A549 (cell line): ENCODE measurements at regions not wholly inside any gene's neighbourhood (a gene's known extent, or its start where the extent isn't known, plus 50 kb on each side); places are given as distances from the start of the nearest gene placed in this dataset.

Source experiments
- ATAC-seq, 2 experiments: fragments of 200-7000 bp in 1 of 2; fragments of >200 bp in 1 of 2; cut with Nextera tagmentation in 1 of 2; cut with Tn5 transposase in 1 of 2; 3 replicates each; pipeline versions ENCODE4 v1.8.0 to v1.9.1; 2018 to 2020; ENCODE audit warnings: mild to moderate bottlenecking in 1 of 2, moderate library complexity in 1 of 2
- CTCF ChIA-PET: fragments of 300-600 bp; sonication (Branson Sonifier 250); formaldehyde crosslinking; extraction: SDS; loops from one replicate; lab custom pipeline; 2021; ENCODE audit warnings: antibody characterized with exemption, inconsistent platforms; lab: Yijun Ruan, JAX
- POLR2A ChIA-PET: fragments of 350-600 bp; formaldehyde crosslinking; extraction: SDS; loops from one replicate; lab custom pipeline; 2021; ENCODE audit warnings: antibody characterized with exemption, inconsistent platforms; lab: Yijun Ruan, JAX
- DNase-seq, 2 experiments: peaks; one replicate each; pipeline versions ENCODE4 v3.0.0 to v3.0.0-alpha.2; 2011 to 2016; ENCODE audit warnings: low read depth in 1 of 2, low spot score in 1 of 2
- FAIRE-seq: peaks from 2 replicates; lab custom pipeline; 2011; peaks lifted over from hg19 to GRCh38; lab: Jason Lieb, UNC
- H3K27ac ChIP-seq, 2 experiments: fragments of >200 bp; sonication (Bioruptor Twin); formaldehyde crosslinking; 3 replicates each; pipeline ENCODE4 v1.5.1; 2016 to 2017
- H3K4me1 ChIP-seq: fragments of >200 bp; sonication (Bioruptor Twin); formaldehyde crosslinking; 3 replicates; pipeline ENCODE4 v1.6.1; 2016
- H3K4me2 ChIP-seq: fragments of >200 bp; sonication (Bioruptor Twin); formaldehyde crosslinking; 3 replicates; pipeline ENCODE4 v1.6.1; 2016
- H3K4me3 ChIP-seq: fragments of >200 bp; sonication (Bioruptor Twin); formaldehyde crosslinking; 3 replicates; pipeline ENCODE4 v1.5.1; 2016
- H3K9me3 ChIP-seq: fragments of >200 bp; sonication (Bioruptor Twin); formaldehyde crosslinking; 3 replicates; pipeline ENCODE4 v1.6.1; 2016
- ATOH8 ChIP-seq: fragments of 250-450 bp; sonication (Bioruptor Pico); IDR thresholded peaks from 2 replicates; pipeline ENCODE4 v1.5.0; 2020; ENCODE audit warnings: low read depth, mild to moderate bottlenecking, moderate library complexity
- BHLHE40 ChIP-seq: IDR thresholded peaks from 2 replicates; pipeline ENCODE4 v1.6.1; 2012; ENCODE audit warnings: low read depth, low read length, inconsistent platforms
- CEBPB ChIP-seq, 2 experiments: fragments of >200 bp in 1 of 2; sonication (Bioruptor Twin) in 1 of 2; formaldehyde crosslinking in 1 of 2; IDR thresholded peaks; 2 replicates each; pipeline ENCODE4 v1.6.1; 2012 to 2016
- CHD2 ChIP-seq: fragments of 150-350 bp; IDR thresholded peaks from 2 replicates; pipeline ENCODE4 v1.6.1; 2014; ENCODE audit warnings: low read length; ENCODE audit not compliant: partially characterized antibody
- CHD4 ChIP-seq: fragments of 200-600 bp; sonication (generic); IDR thresholded peaks from 2 replicates; pipeline ENCODE4 v1.6.1; 2016; ENCODE audit warnings: antibody characterized with exemption, mild to moderate bottlenecking, borderline replicate concordance
- EHF ChIP-seq: fragments of 250-450 bp; sonication (Bioruptor Pico); IDR thresholded peaks from 2 replicates; pipeline ENCODE4 v1.5.0; 2020; ENCODE audit warnings: mild to moderate bottlenecking
- ESRRA ChIP-seq: fragments of 150-350 bp; IDR thresholded peaks from 2 replicates; pipeline ENCODE4 v1.6.1; 2014; ENCODE audit warnings: mild to moderate bottlenecking, low read length, borderline replicate concordance
- FOSB ChIP-seq: fragments of 250-450 bp; sonication (Bioruptor Pico); IDR thresholded peaks from 2 replicates; pipeline ENCODE4 v1.5.0; 2020; ENCODE audit warnings: mild to moderate bottlenecking, moderate library complexity
- FOSL2 ChIP-seq, 2 experiments: fragments of 450-650 bp in 1 of 2; fragments of >200 bp in 1 of 2; sonication (Bioruptor Twin) in 1 of 2; formaldehyde crosslinking; IDR thresholded peaks; 2 replicates each; pipeline versions ENCODE4 v1.5.0 to v1.6.1; 2016 to 2020; ENCODE audit warnings: mild to moderate bottlenecking in 1 of 2, moderate library complexity in 1 of 2
- GATA3 ChIP-seq: IDR thresholded peaks from 2 replicates; pipeline ENCODE4 v1.6.1; 2012; ENCODE audit warnings: borderline replicate concordance
- HOXA7 ChIP-seq: fragments of 250-450 bp; sonication (Bioruptor Pico); IDR thresholded peaks from 2 replicates; pipeline ENCODE4 v1.5.0; 2020; ENCODE audit warnings: mild to moderate bottlenecking, moderate library complexity
- HOXB5 ChIP-seq: fragments of 250-450 bp; sonication (Bioruptor Pico); IDR thresholded peaks from 2 replicates; pipeline ENCODE4 v1.5.0; 2020; ENCODE audit warnings: mild to moderate bottlenecking, moderate library complexity
- JUNB ChIP-seq: fragments of >200 bp; sonication (Bioruptor Twin); formaldehyde crosslinking; IDR thresholded peaks from 2 replicates; pipeline ENCODE4 v1.6.1; 2016
- KDM5A ChIP-seq: fragments of 200-600 bp; sonication (generic); IDR thresholded peaks from 2 replicates; pipeline ENCODE4 v1.6.1; 2016; ENCODE audit warnings: antibody characterized with exemption, mild to moderate bottlenecking
- NFE2L2 ChIP-seq: fragments of 150-350 bp; conservative IDR thresholded peaks from 2 replicates; pipeline ENCODE4 v1.6.1; 2014; ENCODE audit warnings: low read length
- NPAS2 ChIP-seq: fragments of 250-450 bp; sonication (Bioruptor Pico); IDR thresholded peaks from 2 replicates; pipeline ENCODE4 v1.8.0; 2022; ENCODE audit warnings: mild to moderate bottlenecking, moderate library complexity, borderline replicate concordance
- NR3C1 ChIP-seq: fragments of >200 bp; sonication (Bioruptor Twin); formaldehyde crosslinking; IDR thresholded peaks from 3 replicates; pipeline ENCODE4 v1.6.1; 2017
- PHF8 ChIP-seq: fragments of 200-600 bp; sonication (generic); IDR thresholded peaks from 2 replicates; pipeline ENCODE4 v1.6.1; 2016; ENCODE audit warnings: low read depth, mild to moderate bottlenecking, antibody characterized with exemption, moderate library complexity, borderline replicate concordance
- POLR2AphosphoS2 ChIP-seq: conservative IDR thresholded peaks from 2 replicates; pipeline ENCODE4 v1.6.1; 2012; ENCODE audit warnings: low read length, improper control_type of control experiment, inconsistent platforms
- RCOR1 ChIP-seq: fragments of 150-350 bp; IDR thresholded peaks from 2 replicates; pipeline ENCODE4 v1.6.1; 2014; ENCODE audit warnings: antibody characterized with exemption, low read length, low read depth
- RNF2 ChIP-seq: fragments of 200-600 bp; sonication (generic); IDR thresholded peaks from 2 replicates; pipeline ENCODE4 v1.6.1; 2016; ENCODE audit warnings: low read depth, mild to moderate bottlenecking, antibody characterized with exemption, moderate library complexity, borderline replicate concordance
- TFCP2L1 ChIP-seq: fragments of 250-450 bp; sonication (Bioruptor Pico); IDR thresholded peaks from 2 replicates; pipeline ENCODE4 v1.5.0; 2021; ENCODE audit warnings: mild to moderate bottlenecking
- USF2 ChIP-seq: fragments of 450-650 bp; IDR thresholded peaks from 2 replicates; pipeline ENCODE4 v1.6.1; 2014; ENCODE audit warnings: antibody characterized with exemption
- ZC3H11A ChIP-seq: fragments of 450-650 bp; IDR thresholded peaks from 2 replicates; pipeline ENCODE4 v1.6.1; 2014; ENCODE audit warnings: antibody characterized with exemption, mild to moderate bottlenecking
- ZSCAN20 ChIP-seq: fragments of 250-450 bp; sonication (Bioruptor Pico); IDR thresholded peaks from 2 replicates; pipeline ENCODE4 v1.8.0; 2022; ENCODE audit warnings: mild to moderate bottlenecking, moderate library complexity
- WGBS: methylation state at CpG from one replicate; pipeline ENCODE4 v1.1.6; 2017; ENCODE audit errors: missing lambda C conversion rate; 5-methylcytosine and 5-hydroxymethylcytosine counted together
- TF ChIP-seq, protein P1 (sequence below): IDR thresholded peaks from 2 replicates; pipeline ENCODE4 v1.6.1; 2012; ENCODE audit warnings: low read depth, borderline replicate concordance
- TF ChIP-seq, protein P2 (sequence below): fragments of >200 bp; sonication (Bioruptor Twin); formaldehyde crosslinking; IDR thresholded peaks from 3 replicates; pipeline ENCODE4 v1.5.1; 2016
- TF ChIP-seq, protein P3 (sequence below): IDR thresholded peaks from 2 replicates; pipeline ENCODE4 v1.6.1; 2012

DNA sequence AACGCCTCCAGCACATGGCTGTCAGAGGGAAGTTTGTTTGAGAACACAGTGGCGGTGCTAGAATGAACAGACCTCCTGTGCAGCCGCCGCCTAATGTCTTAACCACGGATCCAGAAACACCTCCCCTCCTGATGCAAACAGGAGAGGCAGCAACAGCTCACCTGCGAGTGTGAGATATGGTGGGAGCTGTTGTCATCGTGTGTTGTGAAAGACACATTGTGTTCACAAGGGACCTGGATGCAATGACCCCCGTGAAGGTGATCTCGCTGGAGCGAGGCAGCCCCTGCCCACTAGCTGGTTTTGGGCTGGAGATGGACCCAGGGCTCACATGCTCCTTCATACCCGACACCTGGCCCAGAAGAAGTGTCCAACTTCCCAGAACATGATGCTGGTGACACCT, 315.3 kb upstream of the C1orf174 start (continued):
- TF ChIP-seq RNF2 (no peak), POLR2AphosphoS2 (no peak), PHF8 (no peak), CEBPB (IDR thresholded peaks at IDR 0.05) (no peak), USF2 (no peak), ATOH8 (no peak), GATA3 (no peak), FOSL2 (IDR thresholded peaks at IDR 0.05) (no peak), FOSL2 (CRISPR knock-in tag; IDR thresholded peaks at IDR 0.05) (no peak), RCOR1 (no peak), ZC3H11A (no peak), KDM5A (no peak)

DNA sequence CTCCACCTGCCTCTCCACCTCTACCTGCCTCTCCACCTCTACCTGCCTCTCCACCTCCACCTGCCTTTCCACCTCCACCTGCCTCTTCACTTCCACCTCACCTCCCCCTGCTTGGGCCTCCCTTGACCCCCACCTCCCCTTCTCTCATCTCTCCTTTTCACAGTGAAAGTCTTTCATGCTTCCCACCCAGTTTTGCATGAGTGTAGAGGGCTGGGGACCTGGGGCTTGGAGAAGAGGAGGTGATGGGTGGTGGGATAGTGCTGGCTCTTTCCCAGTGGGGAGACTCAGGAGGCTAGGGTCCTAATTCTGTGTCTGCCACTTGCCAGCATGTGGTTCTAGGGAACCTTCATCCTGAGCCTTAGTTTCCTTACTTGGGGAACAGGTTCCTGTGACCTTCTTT, 316.2 kb upstream of the C1orf174 start:
- H3K9me3 ChIP-seq: peaks cover 2% of the 10 kb centered on the region; the same call in 1 of the 3 replicates

GRCh38 chr1:4218619-4219018, 318.5 kb upstream of the C1orf174 start:
- CTCF ChIA-PET: no interaction called here
- ATAC-seq (no peak), FAIRE-seq (no peak), DNase-seq (no peak)
- Histone ChIP-seq H3K9me3 (peaks cover 2% of the 10 kb centered on the region; the same call in 1 of the 3 replicates), H3K4me2 (no peak overlapping the region), H3K27ac (no peak overlapping the region), H3K4me1 (no peaks in the 10 kb centered on the region), H3K4me3 (no peak overlapping the region)
- POLR2A ChIA-PET: no interaction called here
- 35% methylated on average over 9 of the region's 10 CpGs for WGBS
- TF ChIP-seq NPAS2 (no peak), FOSB (CRISPR knock-in tag) (no peak), EHF (CRISPR knock-in tag) (no peak)

More for the DNA sequence above, 316.2 kb upstream of the C1orf174 start:
- Histone ChIP-seq H3K4me1 (no peaks in the 10 kb centered on the region), H3K4me3 (no peak overlapping the region)
- TF ChIP-seq RCOR1 (no peak), CEBPB (IDR thresholded peaks at IDR 0.05) (no peak), NR3C1 (no peak), HOXB5 (CRISPR knock-in tag) (no peak), TFCP2L1 (CRISPR knock-in tag) (no peak), POLR2AphosphoS2 (no peak), CHD2 (no peak), ZSCAN20 (CRISPR knock-in tag) (no peak), NFE2L2 (no peak)
- TF ChIP-seq, all 56 proteins: peak for 0
- CTCF ChIA-PET: no interaction called here
- FAIRE-seq (no peak), DNase-seq (no peak), ATAC-seq (no peak)
- POLR2A ChIA-PET: no interaction called here
- no peak overlapping the region for H3K27ac ChIP-seq
- H3K4me2 ChIP-seq: no peak overlapping the region

DNA sequence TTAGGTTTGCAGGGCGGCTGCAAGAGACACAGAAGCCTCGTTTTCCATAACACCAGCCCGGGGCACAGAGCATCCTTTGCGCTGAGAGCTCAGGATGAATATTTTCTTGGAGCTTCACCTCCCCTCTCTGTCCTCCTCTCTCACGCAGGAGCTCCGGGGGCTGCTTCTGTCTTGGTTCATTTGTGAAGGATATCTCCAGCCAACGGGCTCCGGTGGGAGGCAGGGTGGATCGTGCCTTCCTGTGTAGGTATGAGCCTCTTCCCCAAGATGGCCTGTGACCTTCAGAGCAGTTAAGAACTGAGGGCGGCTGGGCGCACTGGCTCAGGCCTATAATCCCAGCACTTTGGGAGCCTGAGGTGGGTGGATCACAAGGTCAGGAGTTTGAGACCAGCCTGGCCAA, 319.0 kb upstream of the C1orf174 start:
- ChIA-PET CTCF (no interaction called here), POLR2A (no interaction called here)
- ATAC-seq (no peak), FAIRE-seq (no peak), DNase-seq (no peak)
- H3K4me3 ChIP-seq: no peak overlapping the region
- TF ChIP-seq, protein P1, sequence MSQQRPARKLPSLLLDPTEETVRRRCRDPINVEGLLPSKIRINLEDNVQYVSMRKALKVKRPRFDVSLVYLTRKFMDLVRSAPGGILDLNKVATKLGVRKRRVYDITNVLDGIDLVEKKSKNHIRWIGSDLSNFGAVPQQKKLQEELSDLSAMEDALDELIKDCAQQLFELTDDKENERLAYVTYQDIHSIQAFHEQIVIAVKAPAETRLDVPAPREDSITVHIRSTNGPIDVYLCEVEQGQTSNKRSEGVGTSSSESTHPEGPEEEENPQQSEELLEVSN: no peak
- no peak for TF ChIP-seq RNF2
- TF ChIP-seq RCOR1: no peak
- no peak for TF ChIP-seq BHLHE40
- no peak for TF ChIP-seq TFCP2L1 (CRISPR knock-in tag)
- TF ChIP-seq, protein P2, sequence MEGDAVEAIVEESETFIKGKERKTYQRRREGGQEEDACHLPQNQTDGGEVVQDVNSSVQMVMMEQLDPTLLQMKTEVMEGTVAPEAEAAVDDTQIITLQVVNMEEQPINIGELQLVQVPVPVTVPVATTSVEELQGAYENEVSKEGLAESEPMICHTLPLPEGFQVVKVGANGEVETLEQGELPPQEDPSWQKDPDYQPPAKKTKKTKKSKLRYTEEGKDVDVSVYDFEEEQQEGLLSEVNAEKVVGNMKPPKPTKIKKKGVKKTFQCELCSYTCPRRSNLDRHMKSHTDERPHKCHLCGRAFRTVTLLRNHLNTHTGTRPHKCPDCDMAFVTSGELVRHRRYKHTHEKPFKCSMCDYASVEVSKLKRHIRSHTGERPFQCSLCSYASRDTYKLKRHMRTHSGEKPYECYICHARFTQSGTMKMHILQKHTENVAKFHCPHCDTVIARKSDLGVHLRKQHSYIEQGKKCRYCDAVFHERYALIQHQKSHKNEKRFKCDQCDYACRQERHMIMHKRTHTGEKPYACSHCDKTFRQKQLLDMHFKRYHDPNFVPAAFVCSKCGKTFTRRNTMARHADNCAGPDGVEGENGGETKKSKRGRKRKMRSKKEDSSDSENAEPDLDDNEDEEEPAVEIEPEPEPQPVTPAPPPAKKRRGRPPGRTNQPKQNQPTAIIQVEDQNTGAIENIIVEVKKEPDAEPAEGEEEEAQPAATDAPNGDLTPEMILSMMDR: no peak
- no peak for TF ChIP-seq KDM5A
- no peak for TF ChIP-seq JUNB
- TF ChIP-seq CHD4: no peak
- no peak for TF ChIP-seq USF2
- TF ChIP-seq, protein P3, sequence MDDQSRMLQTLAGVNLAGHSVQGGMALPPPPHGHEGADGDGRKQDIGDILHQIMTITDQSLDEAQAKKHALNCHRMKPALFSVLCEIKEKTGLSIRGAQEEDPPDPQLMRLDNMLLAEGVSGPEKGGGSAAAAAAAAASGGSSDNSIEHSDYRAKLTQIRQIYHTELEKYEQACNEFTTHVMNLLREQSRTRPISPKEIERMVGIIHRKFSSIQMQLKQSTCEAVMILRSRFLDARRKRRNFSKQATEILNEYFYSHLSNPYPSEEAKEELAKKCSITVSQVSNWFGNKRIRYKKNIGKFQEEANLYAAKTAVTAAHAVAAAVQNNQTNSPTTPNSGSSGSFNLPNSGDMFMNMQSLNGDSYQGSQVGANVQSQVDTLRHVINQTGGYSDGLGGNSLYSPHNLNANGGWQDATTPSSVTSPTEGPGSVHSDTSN: no peak
- no peak for TF ChIP-seq ESRRA
- TF ChIP-seq HOXA7 (CRISPR knock-in tag): no peak
- no peak for TF ChIP-seq ZC3H11A
- TF ChIP-seq ZSCAN20 (CRISPR knock-in tag): no peak
- H3K27ac ChIP-seq: no peak overlapping the region
- H3K4me1 ChIP-seq: no peaks in the 10 kb centered on the region
- H3K4me2 ChIP-seq: no peak overlapping the region
- WGBS: 19% methylated on average over 9 of the region's 11 CpGs
- H3K9me3 ChIP-seq: peaks cover 2% of the 10 kb centered on the region; the same call in 1 of the 3 replicates
